Trophoblast cell (in vitro differentiated cells and primary cell): ENCODE measurements at regions not wholly inside any gene's neighbourhood (a gene's known extent, or its start where the extent isn't known, plus 50 kb on each side); places are given as distances from the start of the nearest gene placed in this dataset.
A peak's percentile ranks its signal among the peaks of the same experiment; 100 is the strongest.

ENCODE experiments used
- DNase-seq, 2 donors: peaks; one replicate each; pipeline ENCODE4 v3.0.0-alpha.2; 2016
- H2AFZ ChIP-seq: 2 replicates; pipeline ENCODE4 v1.6.1; 2013; ENCODE audit warnings: low read length, moderate library complexity, mild to moderate bottlenecking; ENCODE audit not compliant: insufficient read depth, poor library complexity
- H2AK5ac ChIP-seq: 2 replicates; pipeline ENCODE4 v1.6.1; 2013; ENCODE audit warnings: mild to moderate bottlenecking, low read length
- H2BK120ac ChIP-seq: 2 replicates; pipeline ENCODE4 v1.6.1; 2013; ENCODE audit warnings: low read length, mild to moderate bottlenecking, moderate library complexity; ENCODE audit not compliant: insufficient read depth, poor library complexity
- H2BK12ac ChIP-seq: 2 replicates; pipeline ENCODE4 v1.6.1; 2013; ENCODE audit warnings: mild to moderate bottlenecking, low read length, moderate library complexity
- H2BK5ac ChIP-seq: 2 replicates; pipeline ENCODE4 v1.6.1; 2013; ENCODE audit warnings: low read length, low read depth, moderate library complexity, mild to moderate bottlenecking; ENCODE audit not compliant: poor library complexity
- H3K14ac ChIP-seq: 2 replicates; pipeline ENCODE4 v1.6.1; 2013; ENCODE audit warnings: mild to moderate bottlenecking, low read length
- H3K18ac ChIP-seq: 2 replicates; pipeline ENCODE4 v1.6.1; 2013; ENCODE audit warnings: mild to moderate bottlenecking, low read length
- H3K23ac ChIP-seq: 2 replicates; pipeline ENCODE4 v1.6.1; 2013; ENCODE audit warnings: low read length
- H3K27ac ChIP-seq: 2 replicates; pipeline ENCODE4 v1.5.1; 2013; ENCODE audit warnings: low read depth, mild to moderate bottlenecking, inconsistent platforms, low read length, moderate library complexity
- H3K27me3 ChIP-seq: 2 replicates; pipeline ENCODE4 v1.6.1; 2013; ENCODE audit warnings: inconsistent platforms, mild to moderate bottlenecking, low read length, moderate library complexity; ENCODE audit not compliant: insufficient read depth
- H3K36me3 ChIP-seq, 2 experiments: 1 replicate in 1 of 2; 2 replicates in 1 of 2; pipeline ENCODE4 v1.6.1; 2013; ENCODE audit warnings: low read length in 2 of 2, mild to moderate bottlenecking in 2 of 2, moderate library complexity in 1 of 2; ENCODE audit not compliant: insufficient read depth in 2 of 2, control insufficient read depth in 1 of 2
- H3K4ac ChIP-seq: 2 replicates; pipeline ENCODE4 v1.6.1; 2013; ENCODE audit warnings: low read depth, mild to moderate bottlenecking, low read length, moderate library complexity
- H3K4me1 ChIP-seq, 2 experiments: 1 replicate in 1 of 2; 2 replicates in 1 of 2; pipeline ENCODE4 v1.6.1; 2013; ENCODE audit warnings: low read length in 2 of 2, mild to moderate bottlenecking in 2 of 2, moderate library complexity in 1 of 2; ENCODE audit not compliant: insufficient read depth in 2 of 2, control insufficient read depth in 1 of 2
- H3K4me2 ChIP-seq: 2 replicates; pipeline ENCODE4 v1.6.1; 2013; ENCODE audit warnings: inconsistent platforms, mild to moderate bottlenecking, low read length, moderate library complexity
- H3K4me3 ChIP-seq: 2 replicates; pipeline ENCODE4 v1.5.1; 2013; ENCODE audit warnings: mild to moderate bottlenecking, low read depth, low read length, inconsistent platforms
- H3K79me1 ChIP-seq: one replicate; pipeline ENCODE4 v1.6.1; 2013; ENCODE audit warnings: low read length
- H3K79me2 ChIP-seq: 2 replicates; pipeline ENCODE4 v1.6.1; 2013; ENCODE audit warnings: low read length, mild to moderate bottlenecking; ENCODE audit not compliant: control insufficient read depth, insufficient read depth, poor library complexity
- H3K9ac ChIP-seq: 2 replicates; pipeline ENCODE4 v1.6.1; 2013; ENCODE audit warnings: mild to moderate bottlenecking, low read length
- H3K9me3 ChIP-seq: 2 replicates; pipeline ENCODE4 v1.6.1; 2013; ENCODE audit warnings: low read depth, mild to moderate bottlenecking, control low read depth, inconsistent platforms, low read length; ENCODE audit not compliant: insufficient read depth
- H4K12ac ChIP-seq: 2 replicates; pipeline ENCODE4 v1.6.1; 2013; ENCODE audit warnings: low read depth, mild to moderate bottlenecking, low read length, moderate library complexity
- H4K8ac ChIP-seq: 2 replicates; pipeline ENCODE4 v1.6.1; 2013; ENCODE audit warnings: low read depth, mild to moderate bottlenecking, low read length, moderate library complexity
- H4K91ac ChIP-seq: one replicate; pipeline ENCODE4 v1.6.1; 2013; ENCODE audit warnings: low read depth, mild to moderate bottlenecking, low read length, moderate library complexity
- WGBS: extraction: QIAGEN DNeasy Blood & Tissue Kit; methylation state at CpG from one replicate; pipeline ENCODE4 v1.1.7; 2013; ENCODE audit warnings: missing lambda C conversion rate; ENCODE audit not compliant: insufficient read length, insufficient coverage; ENCODE audit errors: extremely low coverage; 5-methylcytosine and 5-hydroxymethylcytosine counted together

- Histone ChIP-seq H3K79me1 (no peaks in the 10 kb centered on the region), H2AFZ (no peak overlapping the region), H2AK5ac (no peak overlapping the region), H4K91ac (no peak overlapping the region), H3K36me3 (no peaks in the 10 kb centered on the region), H3K79me2 (no peaks in the 10 kb centered on the region), H3K27me3 (no peaks in the 10 kb centered on the region), H3K4me3 (no peak overlapping the region), H3K23ac (no peak overlapping the region), H2BK12ac (no peak overlapping the region), H2BK5ac (no peak overlapping the region), H2BK120ac (no peak overlapping the region), H3K4me1 (no peaks in the 10 kb centered on the region), H3K4me2 (no peak overlapping the region), H3K27ac (no peak overlapping the region), H4K12ac (no peak overlapping the region), H3K18ac (no peak overlapping the region), H3K9me3 (no peaks in the 10 kb centered on the region), H3K9ac (no peak overlapping the region), H3K4ac (no peak overlapping the region), H3K14ac (no peak overlapping the region), H4K8ac (no peak overlapping the region)
- no CpG with 5 or more reads among the region's 2 CpGs for WGBS
- DNase-seq: no peak
Observed at GRCh38 chr9:25205285-25205684, 473.0 kb downstream of the TUSC1 start.

DNA sequence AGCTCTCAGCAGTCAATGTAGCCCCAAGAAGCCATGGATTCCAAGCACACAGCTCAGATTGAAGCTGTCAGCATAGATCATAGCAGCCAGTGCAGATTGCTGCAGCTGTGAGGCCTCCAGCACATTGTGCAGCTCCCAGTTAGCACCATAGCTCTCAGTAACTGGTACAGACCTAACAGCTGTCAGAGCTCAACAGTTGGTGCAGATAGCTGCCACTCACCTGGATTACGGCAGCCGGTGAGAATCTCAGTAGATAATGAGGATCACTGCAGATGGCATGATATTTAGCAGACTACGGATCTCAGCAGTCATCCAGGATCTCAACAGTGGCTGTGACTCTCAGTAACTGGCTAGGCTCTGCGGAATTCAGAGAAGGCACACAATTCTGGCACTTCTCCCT, 500.4 kb downstream of the TUSC1 start:
- DNase-seq: no peak
- no peak overlapping the region for H3K4me2 ChIP-seq
- H4K8ac ChIP-seq: no peak overlapping the region
- H3K79me1 ChIP-seq: no peaks in the 10 kb centered on the region
- no peak overlapping the region for H2AK5ac ChIP-seq
- H4K12ac ChIP-seq: no peak overlapping the region
- H3K27ac ChIP-seq: no peak overlapping the region
- no peak overlapping the region for H3K23ac ChIP-seq
- no peaks in the 10 kb centered on the region for H3K79me2 ChIP-seq
- WGBS: no CpG with 5 or more reads among the region's 4 CpGs
- no peak overlapping the region for H3K9ac ChIP-seq
- no peak overlapping the region for H4K91ac ChIP-seq
- H3K27me3 ChIP-seq: no peaks in the 10 kb centered on the region
- H3K9me3 ChIP-seq: no peaks in the 10 kb centered on the region
- H3K4me3 ChIP-seq: no peak overlapping the region
- no peak overlapping the region for H2BK5ac ChIP-seq
- no peaks in the 10 kb centered on the region for H3K36me3 ChIP-seq
- H3K4ac ChIP-seq: no peak overlapping the region
- H2BK120ac ChIP-seq: no peak overlapping the region
- H2BK12ac ChIP-seq: no peak overlapping the region
- no peak overlapping the region for H3K14ac ChIP-seq
- H2AFZ ChIP-seq: no peak overlapping the region
- no peaks in the 10 kb centered on the region for H3K4me1 ChIP-seq
- no peak overlapping the region for H3K18ac ChIP-seq

GRCh38 chr9:25129537-25129936, 548.7 kb downstream of the TUSC1 start:
- H3K18ac ChIP-seq: no peak overlapping the region
- H3K4me3 ChIP-seq: no peak overlapping the region
- H2AK5ac ChIP-seq: no peak overlapping the region
- H3K9ac ChIP-seq: no peak overlapping the region
- H2AFZ ChIP-seq: no peak overlapping the region
- no peaks in the 10 kb centered on the region for H3K9me3 ChIP-seq
- no peak overlapping the region for H3K14ac ChIP-seq
- no peak overlapping the region for H2BK120ac ChIP-seq
- H3K36me3 ChIP-seq: no peaks in the 10 kb centered on the region
- no CpG with 5 or more reads among the region's 2 CpGs for WGBS
- H3K27me3 ChIP-seq: no peaks in the 10 kb centered on the region
- no peak overlapping the region for H2BK12ac ChIP-seq
- H3K79me2 ChIP-seq: no peaks in the 10 kb centered on the region
- H4K12ac ChIP-seq: no peak overlapping the region
- H3K23ac ChIP-seq: no peak overlapping the region
- no peak overlapping the region for H3K27ac ChIP-seq
- H3K79me1 ChIP-seq: no peaks in the 10 kb centered on the region
- H3K4ac ChIP-seq: no peak overlapping the region
- no peak for DNase-seq
- no peak overlapping the region for H4K8ac ChIP-seq
- H2BK5ac ChIP-seq: no peak overlapping the region
- no peaks in the 10 kb centered on the region for H3K4me1 ChIP-seq
- no peak overlapping the region for H4K91ac ChIP-seq
- H3K4me2 ChIP-seq: no peak overlapping the region

DNA sequence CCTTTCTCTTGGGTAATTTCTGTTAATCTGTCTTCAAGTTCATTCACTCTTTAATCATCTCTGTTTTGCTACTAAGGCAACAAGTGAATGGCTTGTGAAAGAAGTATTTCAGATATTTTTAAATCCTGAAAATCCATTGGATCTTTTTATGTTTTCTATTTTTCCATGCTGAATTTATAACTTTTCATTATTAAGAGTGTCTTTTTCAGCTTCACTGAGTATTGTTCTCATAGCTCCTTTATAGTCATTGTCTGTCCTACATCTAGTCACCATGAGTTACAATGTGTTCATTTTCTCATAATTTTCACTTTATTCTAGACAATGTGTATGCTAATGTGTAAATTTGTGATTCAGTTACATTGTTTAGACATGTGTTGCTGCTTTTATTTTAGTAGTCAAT, 556.4 kb downstream of the TUSC1 start:
- H2BK5ac ChIP-seq: no peak overlapping the region
- H2BK12ac ChIP-seq: no peak overlapping the region
- H3K79me1 ChIP-seq: no peaks in the 10 kb centered on the region
- H3K4me1 ChIP-seq: no peaks in the 10 kb centered on the region
- no peak overlapping the region for H3K27ac ChIP-seq
- no peak overlapping the region for H3K14ac ChIP-seq
- DNase-seq: peak in 1 of 2 donors; percentile 75
- H3K79me2 ChIP-seq: no peaks in the 10 kb centered on the region
- H2AFZ ChIP-seq: no peak overlapping the region
- H3K4me2 ChIP-seq: no peak overlapping the region
- no peak overlapping the region for H2AK5ac ChIP-seq
- no peaks in the 10 kb centered on the region for H3K9me3 ChIP-seq
- no peak overlapping the region for H4K8ac ChIP-seq
- no peaks in the 10 kb centered on the region for H3K27me3 ChIP-seq
- no peak overlapping the region for H3K9ac ChIP-seq
- no peaks in the 10 kb centered on the region for H3K36me3 ChIP-seq
- no peak overlapping the region for H4K12ac ChIP-seq
- H3K4ac ChIP-seq: no peak overlapping the region
- H3K4me3 ChIP-seq: no peak overlapping the region
- no peak overlapping the region for H4K91ac ChIP-seq
- no peak overlapping the region for H2BK120ac ChIP-seq
- H3K23ac ChIP-seq: no peak overlapping the region
- H3K18ac ChIP-seq: no peak overlapping the region

DNA sequence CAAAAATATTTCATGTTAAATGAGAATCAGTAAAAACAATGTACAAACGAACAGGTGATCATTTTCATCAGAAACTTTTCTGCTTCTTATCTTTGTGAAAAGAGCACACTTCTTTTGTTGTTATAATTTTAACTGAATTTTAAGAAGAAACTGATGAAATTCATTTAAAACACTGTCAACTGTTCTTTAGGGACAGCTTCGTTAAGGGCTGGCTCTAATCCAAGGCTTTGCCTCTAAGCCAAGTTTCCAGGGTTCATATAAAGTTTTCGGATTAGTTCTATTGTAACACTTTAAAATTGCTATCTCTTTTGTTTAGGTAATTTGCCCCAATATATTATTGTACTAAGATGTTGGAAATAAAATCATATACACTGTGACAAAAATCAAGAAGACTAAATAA, 559.2 kb downstream of the TUSC1 start:
- H2BK5ac ChIP-seq: no peak overlapping the region
- no peak overlapping the region for H4K91ac ChIP-seq
- no peak overlapping the region for H3K23ac ChIP-seq
- H3K4me2 ChIP-seq: no peak overlapping the region
- no peak overlapping the region for H2AFZ ChIP-seq
- WGBS: no CpG with 5 or more reads among the region's 3 CpGs
- no peaks in the 10 kb centered on the region for H3K79me1 ChIP-seq
- no peak overlapping the region for H3K4ac ChIP-seq
- no peaks in the 10 kb centered on the region for H3K9me3 ChIP-seq
- H4K8ac ChIP-seq: no peak overlapping the region
- no peak for DNase-seq
- no peak overlapping the region for H2BK12ac ChIP-seq
- H3K18ac ChIP-seq: no peak overlapping the region
- no peaks in the 10 kb centered on the region for H3K27me3 ChIP-seq
- H3K4me1 ChIP-seq: no peaks in the 10 kb centered on the region
- no peaks in the 10 kb centered on the region for H3K79me2 ChIP-seq
- no peak overlapping the region for H2AK5ac ChIP-seq
- no peak overlapping the region for H3K14ac ChIP-seq
- no peaks in the 10 kb centered on the region for H3K36me3 ChIP-seq
- H3K4me3 ChIP-seq: no peak overlapping the region
- no peak overlapping the region for H3K9ac ChIP-seq
- no peak overlapping the region for H3K27ac ChIP-seq
- H4K12ac ChIP-seq: no peak overlapping the region
- H2BK120ac ChIP-seq: no peak overlapping the region
